ENCODE measurements at regions not wholly inside any gene's neighbourhood (a gene's known extent, or its start where the extent isn't known, plus 50 kb on each side); places are given as distances from the start of the nearest gene placed in this dataset.

DNA sequence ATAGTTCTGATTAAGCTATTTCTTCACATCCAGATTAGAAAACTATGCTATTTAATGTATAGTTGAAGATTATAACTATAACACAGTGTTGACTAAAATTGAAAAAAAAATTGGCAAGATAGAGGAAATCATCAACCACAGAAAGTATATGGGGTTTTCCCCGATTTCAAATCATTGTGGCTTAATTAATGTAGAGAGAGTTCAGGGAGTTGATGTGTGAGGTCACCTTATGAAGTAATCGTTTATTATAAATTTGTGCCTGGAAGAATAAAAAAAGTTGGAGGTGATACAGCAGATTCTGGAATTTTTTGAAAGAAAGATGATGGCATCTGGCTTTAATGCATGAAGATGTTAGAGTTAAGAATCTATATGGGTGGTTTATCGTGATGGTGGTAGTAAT is 84.3 kb downstream of the PTGS2 start:
- DNase-seq (ENCODE audit: low spot score) = no peak
- no peak overlapping the region for H3K4me2 ChIP-seq
- H3K9me3 Mint-ChIP-seq = no peaks in the 10 kb centered on the region; the same call in 1 of the 3 replicates
- H3K9me2 ChIP-seq (ENCODE audit: insufficient read depth) = no peaks in the 10 kb centered on the region
- no peak overlapping the region for H3K4me3 Mint-ChIP-seq
- H3K36me3 ChIP-seq (ENCODE audit: insufficient read depth) = no peaks in the 10 kb centered on the region
- H3F3A ChIP-seq (replicated peaks; ENCODE audit: low read depth) = no peaks in the 10 kb centered on the region
- H3K27ac ChIP-seq (ENCODE audit: low read depth) = no peak overlapping the region
- H3K4me1 Mint-ChIP-seq = no peaks in the 10 kb centered on the region
- H3K4me1 ChIP-seq (ENCODE audit: insufficient read depth) = no peaks in the 10 kb centered on the region
- no peak overlapping the region for H3K4me3 ChIP-seq
- no peaks in the 10 kb centered on the region for H3K36me3 Mint-ChIP-seq (ENCODE audit: low read depth)
- H4K20me1 ChIP-seq (replicated peaks; ENCODE audit: insufficient read depth) = no peaks in the 10 kb centered on the region
- no peak overlapping the region for H3K27ac Mint-ChIP-seq
- H3K27me3 ChIP-seq (ENCODE audit: insufficient read depth) = no peaks in the 10 kb centered on the region
- ATAC-seq = no peak
- no peaks in the 10 kb centered on the region for H3K27me3 Mint-ChIP-seq (ENCODE audit: insufficient read depth, low read depth, poor library complexity)
- TF ChIP-seq, protein P1, sequence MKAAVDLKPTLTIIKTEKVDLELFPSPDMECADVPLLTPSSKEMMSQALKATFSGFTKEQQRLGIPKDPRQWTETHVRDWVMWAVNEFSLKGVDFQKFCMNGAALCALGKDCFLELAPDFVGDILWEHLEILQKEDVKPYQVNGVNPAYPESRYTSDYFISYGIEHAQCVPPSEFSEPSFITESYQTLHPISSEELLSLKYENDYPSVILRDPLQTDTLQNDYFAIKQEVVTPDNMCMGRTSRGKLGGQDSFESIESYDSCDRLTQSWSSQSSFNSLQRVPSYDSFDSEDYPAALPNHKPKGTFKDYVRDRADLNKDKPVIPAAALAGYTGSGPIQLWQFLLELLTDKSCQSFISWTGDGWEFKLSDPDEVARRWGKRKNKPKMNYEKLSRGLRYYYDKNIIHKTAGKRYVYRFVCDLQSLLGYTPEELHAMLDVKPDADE (IDR thresholded peaks at IDR 0.05) = no peak
- no peak for TF ChIP-seq ZNF331 (CRISPR knock-in tag; IDR thresholded peaks at IDR 0.05; ENCODE audit: low read depth)
- TF ChIP-seq, protein P2, sequence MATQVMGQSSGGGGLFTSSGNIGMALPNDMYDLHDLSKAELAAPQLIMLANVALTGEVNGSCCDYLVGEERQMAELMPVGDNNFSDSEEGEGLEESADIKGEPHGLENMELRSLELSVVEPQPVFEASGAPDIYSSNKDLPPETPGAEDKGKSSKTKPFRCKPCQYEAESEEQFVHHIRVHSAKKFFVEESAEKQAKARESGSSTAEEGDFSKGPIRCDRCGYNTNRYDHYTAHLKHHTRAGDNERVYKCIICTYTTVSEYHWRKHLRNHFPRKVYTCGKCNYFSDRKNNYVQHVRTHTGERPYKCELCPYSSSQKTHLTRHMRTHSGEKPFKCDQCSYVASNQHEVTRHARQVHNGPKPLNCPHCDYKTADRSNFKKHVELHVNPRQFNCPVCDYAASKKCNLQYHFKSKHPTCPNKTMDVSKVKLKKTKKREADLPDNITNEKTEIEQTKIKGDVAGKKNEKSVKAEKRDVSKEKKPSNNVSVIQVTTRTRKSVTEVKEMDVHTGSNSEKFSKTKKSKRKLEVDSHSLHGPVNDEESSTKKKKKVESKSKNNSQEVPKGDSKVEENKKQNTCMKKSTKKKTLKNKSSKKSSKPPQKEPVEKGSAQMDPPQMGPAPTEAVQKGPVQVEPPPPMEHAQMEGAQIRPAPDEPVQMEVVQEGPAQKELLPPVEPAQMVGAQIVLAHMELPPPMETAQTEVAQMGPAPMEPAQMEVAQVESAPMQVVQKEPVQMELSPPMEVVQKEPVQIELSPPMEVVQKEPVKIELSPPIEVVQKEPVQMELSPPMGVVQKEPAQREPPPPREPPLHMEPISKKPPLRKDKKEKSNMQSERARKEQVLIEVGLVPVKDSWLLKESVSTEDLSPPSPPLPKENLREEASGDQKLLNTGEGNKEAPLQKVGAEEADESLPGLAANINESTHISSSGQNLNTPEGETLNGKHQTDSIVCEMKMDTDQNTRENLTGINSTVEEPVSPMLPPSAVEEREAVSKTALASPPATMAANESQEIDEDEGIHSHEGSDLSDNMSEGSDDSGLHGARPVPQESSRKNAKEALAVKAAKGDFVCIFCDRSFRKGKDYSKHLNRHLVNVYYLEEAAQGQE (IDR thresholded peaks at IDR 0.05; ENCODE audit: unreplicated experiment) = no peak
- no peaks in the 10 kb centered on the region for H3K79me2 ChIP-seq (replicated peaks; ENCODE audit: insufficient read depth)
- no peak overlapping the region for H2AFZ ChIP-seq

DNA sequence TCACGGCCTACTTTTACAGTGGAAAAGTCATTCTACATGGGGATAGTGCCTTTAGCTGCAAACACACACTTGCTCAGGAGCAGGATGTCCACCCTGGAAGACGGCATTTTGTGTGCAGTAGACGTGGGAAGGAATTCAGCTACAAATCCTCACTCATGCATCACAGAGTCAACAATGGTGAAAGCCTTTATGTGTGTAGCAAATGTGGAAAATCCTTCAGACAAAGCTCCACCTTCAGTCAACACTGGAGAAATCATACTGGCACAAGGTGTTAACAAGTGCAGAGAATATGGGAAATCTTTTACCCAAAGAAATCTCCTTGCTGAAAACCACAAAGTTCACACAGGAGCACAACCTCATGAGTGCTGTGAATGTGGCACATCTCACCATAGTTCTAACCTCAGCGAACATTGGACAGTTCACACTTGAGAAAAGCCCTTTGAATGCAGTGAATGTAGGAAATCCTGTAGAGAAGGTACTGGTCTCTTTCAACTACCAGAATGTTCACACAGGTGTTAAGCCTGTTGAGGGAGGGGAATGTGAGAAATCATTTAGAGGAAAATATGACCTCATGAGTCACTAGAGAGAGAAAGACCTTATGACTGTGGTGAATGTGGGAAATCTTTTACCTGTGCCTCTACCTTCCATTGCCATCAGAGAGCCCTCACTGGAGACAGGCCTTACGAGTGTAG is 101.8 kb downstream of the PTGS2 start:
- Histone ChIP-seq H3K79me2 (replicated peaks; ENCODE audit: insufficient read depth) (no peaks in the 10 kb centered on the region), H2AFZ (no peak overlapping the region), H3K9me2 (ENCODE audit: insufficient read depth) (peaks cover 6% of the 10 kb centered on the region; the same call in 1 of the 2 replicates), H3K36me3 (ENCODE audit: insufficient read depth) (no peaks in the 10 kb centered on the region), H3K4me2 (no peak overlapping the region), H3K27me3 (ENCODE audit: insufficient read depth) (no peaks in the 10 kb centered on the region), H3K27ac (ENCODE audit: low read depth) (no peak overlapping the region), H4K20me1 (replicated peaks; ENCODE audit: insufficient read depth) (no peaks in the 10 kb centered on the region), H3K4me1 (ENCODE audit: insufficient read depth) (no peaks in the 10 kb centered on the region), H3K4me3 (no peak overlapping the region), H3F3A (replicated peaks; ENCODE audit: low read depth) (no peaks in the 10 kb centered on the region)
- H3K36me3 Mint-ChIP-seq (ENCODE audit: low read depth) = peaks cover 4% of the 10 kb centered on the region; the same call in 1 of the 3 replicates
- TF ChIP-seq STAT1 (IDR thresholded peaks at IDR 0.05; ENCODE audit: unreplicated experiment) = no peak
- no peak for TF ChIP-seq EZH2 (IDR thresholded peaks at IDR 0.05; ENCODE audit: low read depth, unreplicated experiment)
- no peak for TF ChIP-seq ZNF114 (CRISPR knock-in tag; IDR thresholded peaks at IDR 0.05)
- no peak for TF ChIP-seq EZH2phosphoT487 (IDR thresholded peaks at IDR 0.05; ENCODE audit: unreplicated experiment)
- no peak for TF ChIP-seq NANOG (IDR thresholded peaks at IDR 0.05; ENCODE audit: borderline replicate concordance)
- no peak for TF ChIP-seq CREB1 (CRISPR knock-in tag; IDR thresholded peaks at IDR 0.05; ENCODE audit: low read depth)
- no peak overlapping the region for H3K4me3 Mint-ChIP-seq
- H3K27ac Mint-ChIP-seq = no peak overlapping the region
- peaks cover 2% of the 10 kb centered on the region for H3K27me3 Mint-ChIP-seq (ENCODE audit: insufficient read depth, low read depth, poor library complexity)
- H3K4me1 Mint-ChIP-seq = no peaks in the 10 kb centered on the region
- no peak for DNase-seq (ENCODE audit: low spot score)
- no peak for ATAC-seq
- peaks cover 8% of the 10 kb centered on the region; the same call in 2 of the 3 replicates for H3K9me3 Mint-ChIP-seq

All from GM23338 (cell line).